H1 (cell line): ENCODE measurements at regions not wholly inside any gene's neighbourhood (a gene's known extent, or its start where the extent isn't known, plus 50 kb on each side); places are given as distances from the start of the nearest gene placed in this dataset.

Experiments
- CTCF ChIA-PET: fragments of 300-600 bp; sonication (Branson Sonifier 250); formaldehyde crosslinking; loops from one replicate; lab custom pipeline; 2021; ENCODE audit not compliant: partially characterized antibody; lab: Charles Lee
- POLR2A ChIA-PET: fragments of 300-600 bp; sonication (Branson Sonifier 250); formaldehyde crosslinking; loops from one replicate; lab custom pipeline; 2021; ENCODE audit warnings: inconsistent platforms; ENCODE audit not compliant: partially characterized antibody; lab: Charles Lee
- DNase-seq, 2 experiments: peaks; one replicate each; pipeline versions ENCODE4 v3.0.0 to v3.0.0-alpha.2; 2010 to 2022; ENCODE audit warnings: low spot score in 2 of 2, low read depth in 1 of 2, mixed read lengths in 1 of 2
- FAIRE-seq: peaks from 2 replicates; lab custom pipeline; 2011; peaks lifted over from hg19 to GRCh38; lab: Jason Lieb, UNC
- H2AFZ ChIP-seq: 2 replicates; pipeline ENCODE4 v1.8.1; 2012; ENCODE audit warnings: low read length, inconsistent platforms
- H2AK5ac ChIP-seq: 2 replicates; pipeline ENCODE4 v1.6.1; 2013; ENCODE audit warnings: low read depth, low read length
- H2BK120ac ChIP-seq: replicated peaks from 2 replicates; pipeline ENCODE3; 2013; ENCODE audit warnings: low read depth, low read length, inconsistent platforms
- H2BK12ac ChIP-seq: 2 replicates; pipeline ENCODE4 v1.6.1; 2013; ENCODE audit warnings: low read depth, low read length
- H2BK15ac ChIP-seq: 2 replicates; pipeline ENCODE4 v1.6.1; 2013; ENCODE audit warnings: low read length
- H2BK20ac ChIP-seq: 2 replicates; pipeline ENCODE4 v1.6.1; 2013; ENCODE audit warnings: low read length
- H2BK5ac ChIP-seq: 2 replicates; pipeline ENCODE4 v1.6.1; 2013; ENCODE audit warnings: low read depth, low read length
- H3K14ac ChIP-seq: 2 replicates; pipeline ENCODE4 v1.6.1; 2013; ENCODE audit warnings: inconsistent platforms; ENCODE audit not compliant: insufficient read length
- H3K18ac ChIP-seq: 2 replicates; pipeline ENCODE4 v1.6.1; 2013; ENCODE audit warnings: low read length; ENCODE audit errors: extremely low read depth
- H3K23ac ChIP-seq: 2 replicates; pipeline ENCODE4 v1.6.1; 2013; ENCODE audit warnings: inconsistent platforms; ENCODE audit not compliant: insufficient read length
- H3K23me2 ChIP-seq: 2 replicates; pipeline ENCODE4 v1.6.1; 2013; ENCODE audit warnings: low read depth, low read length
- H3K27ac ChIP-seq: 2 replicates; pipeline ENCODE4 v1.6.1; 2011; ENCODE audit warnings: low read depth, low read length, inconsistent platforms
- H3K27me3 ChIP-seq, 4 experiments: replicated peaks in 1 of 4; 1 replicate in 1 of 4; 2 replicates in 3 of 4; pipeline versions ENCODE4 v1.6.1 to v1.8.1; 2011 to 2013; ENCODE audit warnings: low read length in 3 of 4, mild to moderate bottlenecking in 3 of 4, inconsistent platforms in 2 of 4, mixed read lengths in 2 of 4, moderate library complexity in 1 of 4; ENCODE audit not compliant: control insufficient read depth in 3 of 4, insufficient read depth in 3 of 4; ENCODE audit errors: extremely low read depth in 1 of 4
- H3K36me3 ChIP-seq, 4 experiments: 2 replicates each; pipeline versions ENCODE4 v1.6.1 to v1.8.1; 2011 to 2013; ENCODE audit warnings: mild to moderate bottlenecking in 4 of 4, low read length in 3 of 4, moderate library complexity in 2 of 4, control low read depth in 1 of 4, inconsistent platforms in 1 of 4; ENCODE audit not compliant: insufficient read depth in 4 of 4, control insufficient read depth in 2 of 4
- H3K4ac ChIP-seq: replicated peaks from 2 replicates; pipeline ENCODE3; 2013; ENCODE audit warnings: low read length, low read depth, mixed read lengths, inconsistent platforms; ENCODE audit not compliant: insufficient read length
- H3K4me1 ChIP-seq, 4 experiments: replicated peaks in 1 of 4; 1 replicate in 1 of 4; 2 replicates in 3 of 4; pipeline versions ENCODE4 v1.6.1 to v1.8.1; 2011 to 2013; ENCODE audit warnings: low read length in 3 of 4, inconsistent platforms in 2 of 4, mixed read lengths in 1 of 4; ENCODE audit not compliant: insufficient read depth in 4 of 4, control insufficient read depth in 3 of 4
- H3K4me2 ChIP-seq, 2 experiments: 2 replicates each; pipeline versions ENCODE4 v1.6.1 to v1.8.1; 2011 to 2013; ENCODE audit warnings: low read depth in 2 of 2, low read length in 2 of 2, control low read depth in 1 of 2, inconsistent platforms in 1 of 2, mild to moderate bottlenecking in 1 of 2; ENCODE audit not compliant: insufficient read depth in 1 of 2
- H3K4me3 ChIP-seq, 4 experiments: fragments of 200-600, 300-600 bp in 1 of 4; sonication (generic), shearing (Covaris generic), sonication (Bioruptor Twin) in 1 of 4; 2 replicates each; pipeline versions ENCODE4 v1.5.1 to v1.8.1; 2011 to 2016; ENCODE audit warnings: low read length in 4 of 4, low read depth in 3 of 4, control low read depth in 2 of 4, inconsistent platforms in 2 of 4, mild to moderate bottlenecking in 2 of 4, mixed read lengths in 1 of 4, moderate library complexity in 1 of 4; ENCODE audit not compliant: insufficient read depth in 2 of 4; ENCODE audit errors: extremely low read depth in 1 of 4
- H3K56ac ChIP-seq: replicated peaks from 2 replicates; pipeline ENCODE3; 2013; ENCODE audit warnings: low read depth, mild to moderate bottlenecking, mixed read lengths, low read length, inconsistent platforms; ENCODE audit not compliant: insufficient read length
- H3K79me1 ChIP-seq: 2 replicates; pipeline ENCODE4 v1.6.1; 2013; ENCODE audit warnings: low read depth, low read length, control low read depth
- H3K79me2 ChIP-seq, 2 experiments: 2 replicates each; pipeline versions ENCODE4 v1.6.1 to v1.8.1; 2012 to 2013; ENCODE audit warnings: low read length in 2 of 2, mild to moderate bottlenecking in 2 of 2, inconsistent platforms in 1 of 2; ENCODE audit not compliant: insufficient read depth in 2 of 2, control insufficient read depth in 1 of 2
- H3K9ac ChIP-seq, 4 experiments: replicated peaks in 1 of 4; 1 replicate in 1 of 4; 2 replicates in 3 of 4; pipeline versions ENCODE4 v1.6.1 to v1.8.1; 2011 to 2013; ENCODE audit warnings: low read depth in 3 of 4, low read length in 3 of 4, control low read depth in 2 of 4, mild to moderate bottlenecking in 2 of 4, moderate library complexity in 2 of 4, inconsistent platforms in 1 of 4; ENCODE audit errors: extremely low read depth in 1 of 4
- H3K9me3 ChIP-seq, 2 experiments: 2 replicates each; pipeline versions ENCODE4 v1.6.1 to v1.8.1; 2012 to 2013; ENCODE audit warnings: mild to moderate bottlenecking in 2 of 2, moderate library complexity in 2 of 2, control low read depth in 1 of 2, inconsistent platforms in 1 of 2, low read depth in 1 of 2, low read length in 1 of 2, mixed read lengths in 1 of 2; ENCODE audit not compliant: insufficient read depth in 2 of 2
- H4K20me1 ChIP-seq, 2 experiments: replicated peaks in 1 of 2; 2 replicates each; pipeline versions ENCODE3 to v1.8.1; 2011 to 2013; ENCODE audit warnings: inconsistent platforms in 2 of 2, low read length in 2 of 2, mild to moderate bottlenecking in 1 of 2; ENCODE audit not compliant: insufficient read depth in 2 of 2, control insufficient read depth in 1 of 2
- H4K5ac ChIP-seq: 2 replicates; pipeline ENCODE4 v1.6.1; 2013; ENCODE audit warnings: low read length, low read depth, mixed read lengths, inconsistent platforms; ENCODE audit not compliant: insufficient read length
- H4K8ac ChIP-seq: 2 replicates; pipeline ENCODE4 v1.8.0; 2013; ENCODE audit warnings: mild to moderate bottlenecking, moderate library complexity, low read length, inconsistent platforms; ENCODE audit not compliant: insufficient read depth; ENCODE audit errors: extremely low read depth
- H4K91ac ChIP-seq: replicated peaks from 2 replicates; pipeline ENCODE3; 2013; ENCODE audit warnings: low read length, mixed read lengths, inconsistent platforms; ENCODE audit not compliant: insufficient read length
- ASH2L ChIP-seq: fragments of 200-600, 300-600 bp; sonication (generic); IDR thresholded peaks from one replicate; pipeline ENCODE4 v1.7.1; 2017; ENCODE audit warnings: low read length
- ATF3 ChIP-seq: IDR thresholded peaks from 2 replicates; pipeline ENCODE4 v1.6.1; 2011; ENCODE audit warnings: low read depth, mild to moderate bottlenecking, low read length; ENCODE audit not compliant: insufficient read depth
- EZH2 ChIP-seq: fragments of 200-600 bp; sonication (generic); IDR thresholded peaks from 2 replicates; pipeline ENCODE4 v1.7.1; 2012; ENCODE audit warnings: low read depth, mild to moderate bottlenecking, moderate library complexity, low read length, inconsistent platforms; ENCODE audit not compliant: severe bottlenecking
- POU5F1 ChIP-seq: IDR thresholded peaks from 2 replicates; pipeline ENCODE4 v1.6.1; 2011; ENCODE audit warnings: low read depth, mild to moderate bottlenecking, low read length, moderate library complexity
- SP2 ChIP-seq: IDR thresholded peaks from 2 replicates; pipeline ENCODE4 v1.6.1; 2012; ENCODE audit warnings: mild to moderate bottlenecking, low read length, inconsistent platforms
- WGBS, 2 experiments: shearing (Covaris generic) in 1 of 2; methylation state at CpG; one replicate each; pipeline versions ENCODE4 v1.1.6 to v1.1.7; 2013 to 2015; ENCODE audit warnings: low lambda C conversion rate in 2 of 2, mixed read lengths in 2 of 2, inconsistent platforms in 1 of 2, low coverage in 1 of 2, missing lambda C conversion rate in 1 of 2; ENCODE audit not compliant: insufficient replicate concordance in 2 of 2, insufficient coverage in 1 of 2, insufficient read length in 1 of 2; ENCODE audit errors: extremely low coverage in 1 of 2, missing lambda C conversion rate in 1 of 2; 5-methylcytosine and 5-hydroxymethylcytosine counted together

- Histone ChIP-seq H2BK120ac (no peak overlapping the region), H2AFZ (no peak overlapping the region), H3K4me1 (no peaks in the 10 kb centered on the region; a peak in 1 of 7 replicates), H3K56ac (no peak overlapping the region), H2BK5ac (no peak overlapping the region), H3K9ac (no peak overlapping the region), H3K9me3 (no peaks in the 10 kb centered on the region), H4K20me1 (no peaks in the 10 kb centered on the region), H3K79me1 (no peaks in the 10 kb centered on the region), H3K4me2 (no peak overlapping the region), H2BK20ac (no peak overlapping the region), H4K91ac (no peak overlapping the region), H3K79me2 (no peaks in the 10 kb centered on the region), H3K23ac (no peak overlapping the region), H4K5ac (no peak overlapping the region), H3K18ac (no peak overlapping the region), H3K36me3 (no peaks in the 10 kb centered on the region), H3K14ac (no peak overlapping the region), H2BK12ac (no peak overlapping the region), H3K4ac (no peak overlapping the region), H3K27me3 (no peaks in the 10 kb centered on the region), H2AK5ac (no peak overlapping the region), H4K8ac (no peak overlapping the region), H2BK15ac (no peak overlapping the region), H3K27ac (no peak overlapping the region), H3K23me2 (no peaks in the 10 kb centered on the region), H3K4me3 (no peak overlapping the region)
- 83% methylated on average over 5 of the region's 5 CpGs; no CpG with 5 or more reads in 1 of the 2 experiments for WGBS, 2 experiments
- ChIA-PET POLR2A (no interaction called here), CTCF (no interaction called here)
- DNase-seq: no peak
- no peak for FAIRE-seq
- TF ChIP-seq EZH2: no peak
- no peak for TF ChIP-seq SP2
- TF ChIP-seq POU5F1: no peak
- TF ChIP-seq ATF3: no peak
- TF ChIP-seq ASH2L: no peak
These were observed 219.7 kb upstream of the NDST3 start for GRCh38 chr4:117814277-117815246.
